ENCODE measurements at regions not wholly inside any gene's neighbourhood (a gene's known extent, or its start where the extent isn't known, plus 50 kb on each side); places are given as distances from the start of the nearest gene placed in this dataset.

DNA sequence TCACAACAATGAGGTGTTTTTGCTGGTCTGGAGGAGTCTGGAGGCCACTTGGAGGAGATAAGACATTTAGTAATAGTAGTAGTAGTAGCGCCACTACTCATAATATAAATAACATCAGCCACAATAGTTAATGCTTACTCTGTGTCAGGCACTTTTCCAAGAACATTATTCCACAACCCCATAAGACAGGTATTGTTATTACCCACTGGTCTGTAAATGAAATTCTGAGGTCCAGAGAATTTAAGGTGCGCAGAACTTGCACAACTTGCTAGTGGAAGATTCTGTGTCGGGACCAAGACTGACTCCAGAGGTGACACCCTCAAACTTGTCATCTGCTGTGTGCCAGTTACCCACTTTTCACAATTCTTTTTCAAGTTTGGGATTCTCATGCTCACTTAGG, 106.5 kb downstream of the MRM1 start:
- no peak overlapping the region for H3K27ac Mint-ChIP-seq
- no peaks in the 10 kb centered on the region for H3K36me3 Mint-ChIP-seq (ENCODE audit: insufficient read depth)
- H3K27me3 Mint-ChIP-seq = peaks cover 20% of the 10 kb centered on the region
- TF ChIP-seq, protein P1, sequence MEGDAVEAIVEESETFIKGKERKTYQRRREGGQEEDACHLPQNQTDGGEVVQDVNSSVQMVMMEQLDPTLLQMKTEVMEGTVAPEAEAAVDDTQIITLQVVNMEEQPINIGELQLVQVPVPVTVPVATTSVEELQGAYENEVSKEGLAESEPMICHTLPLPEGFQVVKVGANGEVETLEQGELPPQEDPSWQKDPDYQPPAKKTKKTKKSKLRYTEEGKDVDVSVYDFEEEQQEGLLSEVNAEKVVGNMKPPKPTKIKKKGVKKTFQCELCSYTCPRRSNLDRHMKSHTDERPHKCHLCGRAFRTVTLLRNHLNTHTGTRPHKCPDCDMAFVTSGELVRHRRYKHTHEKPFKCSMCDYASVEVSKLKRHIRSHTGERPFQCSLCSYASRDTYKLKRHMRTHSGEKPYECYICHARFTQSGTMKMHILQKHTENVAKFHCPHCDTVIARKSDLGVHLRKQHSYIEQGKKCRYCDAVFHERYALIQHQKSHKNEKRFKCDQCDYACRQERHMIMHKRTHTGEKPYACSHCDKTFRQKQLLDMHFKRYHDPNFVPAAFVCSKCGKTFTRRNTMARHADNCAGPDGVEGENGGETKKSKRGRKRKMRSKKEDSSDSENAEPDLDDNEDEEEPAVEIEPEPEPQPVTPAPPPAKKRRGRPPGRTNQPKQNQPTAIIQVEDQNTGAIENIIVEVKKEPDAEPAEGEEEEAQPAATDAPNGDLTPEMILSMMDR (IDR thresholded peaks at IDR 0.05; ENCODE audit: unreplicated experiment) = no peak
- H3K4me3 Mint-ChIP-seq (ENCODE audit: low read depth) = no peak overlapping the region
- no peaks in the 10 kb centered on the region for H3K9me3 Mint-ChIP-seq (ENCODE audit: low read depth)
- H3K4me1 Mint-ChIP-seq (ENCODE audit: low read depth) = peaks cover 3% of the 10 kb centered on the region
- no peak for DNase-seq (ENCODE audit: low spot score, unreplicated experiment)

DNA sequence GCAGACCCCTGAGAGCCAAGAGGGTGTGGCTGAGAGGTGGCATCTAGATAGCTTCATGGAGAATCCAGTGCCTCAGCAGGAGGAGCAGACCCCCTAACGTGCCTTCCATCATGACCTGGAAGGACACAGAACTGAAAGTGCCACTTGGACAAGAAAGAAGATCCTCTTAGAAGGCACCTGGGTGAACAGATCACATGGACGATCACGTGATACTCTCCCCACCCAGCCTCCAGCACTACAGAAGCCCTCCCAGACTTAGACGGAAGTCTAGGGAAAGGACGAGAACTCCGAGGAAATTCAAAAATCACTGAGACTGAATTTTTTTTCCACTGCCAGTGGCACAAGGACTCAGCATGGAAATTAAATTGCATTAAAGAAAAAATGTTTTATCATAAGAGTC, 113.4 kb downstream of the MRM1 start:
- Mint-ChIP-seq H3K4me1 (ENCODE audit: low read depth) (no peaks in the 10 kb centered on the region), H3K27me3 (no peaks in the 10 kb centered on the region), H3K4me3 (ENCODE audit: low read depth) (no peak overlapping the region), H3K27ac (no peak overlapping the region), H3K36me3 (ENCODE audit: insufficient read depth) (no peaks in the 10 kb centered on the region), H3K9me3 (ENCODE audit: low read depth) (no peaks in the 10 kb centered on the region)
- TF ChIP-seq, protein P1 (IDR thresholded peaks at IDR 0.05; ENCODE audit: unreplicated experiment) = no peak
- no peak for DNase-seq (ENCODE audit: low spot score, unreplicated experiment)

DNA sequence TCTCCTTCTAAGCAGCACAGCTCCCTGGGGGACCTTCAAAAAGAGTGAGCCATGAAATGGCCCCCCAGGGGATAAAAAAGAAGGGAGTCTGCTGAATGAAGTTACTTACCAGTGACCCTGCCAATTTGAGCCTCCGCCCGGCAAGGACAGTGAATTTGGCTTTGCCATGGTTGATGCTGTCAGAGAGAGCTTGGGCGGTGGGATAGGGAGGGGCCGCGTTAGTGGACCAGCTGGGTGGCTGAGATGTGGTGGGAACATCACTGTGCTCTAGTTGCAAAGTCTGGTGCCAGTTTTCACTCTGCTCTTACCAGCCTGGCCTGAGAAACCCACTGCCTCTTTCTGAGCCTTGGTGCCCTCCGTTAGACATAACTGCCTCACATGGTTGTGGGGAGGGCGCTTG, 114.6 kb downstream of the MRM1 start:
- no peak for DNase-seq (ENCODE audit: low spot score, unreplicated experiment)
- Mint-ChIP-seq H3K4me1 (ENCODE audit: low read depth) (no peaks in the 10 kb centered on the region), H3K4me3 (ENCODE audit: low read depth) (no peak overlapping the region), H3K9me3 (ENCODE audit: low read depth) (no peaks in the 10 kb centered on the region), H3K27ac (no peak overlapping the region), H3K36me3 (ENCODE audit: insufficient read depth) (no peaks in the 10 kb centered on the region), H3K27me3 (no peaks in the 10 kb centered on the region)
- TF ChIP-seq, protein P1 (IDR thresholded peaks at IDR 0.05; ENCODE audit: unreplicated experiment) = no peak

DNA sequence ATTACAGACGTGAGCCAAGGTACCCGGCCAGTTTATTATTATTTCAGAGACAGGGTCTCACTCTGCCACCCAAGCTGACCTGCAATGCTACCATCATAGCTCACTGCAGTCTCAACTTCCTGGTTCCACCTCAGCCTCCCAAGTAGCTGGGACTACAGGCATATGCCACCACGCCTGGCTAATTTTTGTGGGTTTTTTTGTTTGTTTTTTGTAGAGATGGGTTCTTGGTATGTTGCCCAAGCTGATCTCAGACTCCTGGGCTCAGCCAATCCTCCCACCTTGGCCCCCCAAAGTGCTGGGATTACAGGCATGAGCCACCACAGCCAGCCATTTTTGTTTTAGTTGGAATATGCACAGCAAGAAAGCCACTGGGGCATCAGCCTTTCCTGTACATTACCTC, 115.7 kb downstream of the MRM1 start:
- no peak for DNase-seq (ENCODE audit: low spot score, unreplicated experiment)
- no peak overlapping the region for H3K4me3 Mint-ChIP-seq (ENCODE audit: low read depth)
- H3K4me1 Mint-ChIP-seq (ENCODE audit: low read depth) = peaks cover 9% of the 10 kb centered on the region
- TF ChIP-seq, protein P1 (IDR thresholded peaks at IDR 0.05; ENCODE audit: unreplicated experiment) = no peak
- H3K36me3 Mint-ChIP-seq (ENCODE audit: insufficient read depth) = no peaks in the 10 kb centered on the region
- no peaks in the 10 kb centered on the region for H3K27me3 Mint-ChIP-seq
- no peak overlapping the region for H3K27ac Mint-ChIP-seq
- H3K9me3 Mint-ChIP-seq (ENCODE audit: low read depth) = no peaks in the 10 kb centered on the region

GRCh38 chr17:36720131-36720530, 118.7 kb downstream of the MRM1 start:
- Mint-ChIP-seq H3K9me3 (ENCODE audit: low read depth) (no peaks in the 10 kb centered on the region), H3K4me3 (ENCODE audit: low read depth) (no peak overlapping the region), H3K4me1 (ENCODE audit: low read depth) (peaks cover 17% of the 10 kb centered on the region), H3K27me3 (no peaks in the 10 kb centered on the region), H3K36me3 (ENCODE audit: insufficient read depth) (no peaks in the 10 kb centered on the region), H3K27ac (no peak overlapping the region)
- TF ChIP-seq, protein P1 (IDR thresholded peaks at IDR 0.05; ENCODE audit: unreplicated experiment) = no peak
- no peak for DNase-seq (ENCODE audit: low spot score, unreplicated experiment)
